ENCODE measurements at regions not wholly inside any gene's neighbourhood (a gene's known extent, or its start where the extent isn't known, plus 50 kb on each side); places are given as distances from the start of the nearest gene placed in this dataset.

GRCh38 chr1:221903594-221903993 is 161.7 kb upstream of the DUSP10 start (continued):
- TF ChIP-seq EZH2 (IDR thresholded peaks at IDR 0.05): no peak
- no peak for TF ChIP-seq POLR2A (IDR thresholded peaks at IDR 0.05; ENCODE audit: borderline replicate concordance, extremely low read depth, insufficient read depth, insufficient read length)
- TF ChIP-seq SIN3A (IDR thresholded peaks at IDR 0.05; ENCODE audit: low read depth): no peak
- TF ChIP-seq TCF7L2 (IDR thresholded peaks at IDR 0.05; ENCODE audit: borderline replicate concordance, extremely low read depth, insufficient read depth, insufficient read length): no peak
- TF ChIP-seq, protein P1, sequence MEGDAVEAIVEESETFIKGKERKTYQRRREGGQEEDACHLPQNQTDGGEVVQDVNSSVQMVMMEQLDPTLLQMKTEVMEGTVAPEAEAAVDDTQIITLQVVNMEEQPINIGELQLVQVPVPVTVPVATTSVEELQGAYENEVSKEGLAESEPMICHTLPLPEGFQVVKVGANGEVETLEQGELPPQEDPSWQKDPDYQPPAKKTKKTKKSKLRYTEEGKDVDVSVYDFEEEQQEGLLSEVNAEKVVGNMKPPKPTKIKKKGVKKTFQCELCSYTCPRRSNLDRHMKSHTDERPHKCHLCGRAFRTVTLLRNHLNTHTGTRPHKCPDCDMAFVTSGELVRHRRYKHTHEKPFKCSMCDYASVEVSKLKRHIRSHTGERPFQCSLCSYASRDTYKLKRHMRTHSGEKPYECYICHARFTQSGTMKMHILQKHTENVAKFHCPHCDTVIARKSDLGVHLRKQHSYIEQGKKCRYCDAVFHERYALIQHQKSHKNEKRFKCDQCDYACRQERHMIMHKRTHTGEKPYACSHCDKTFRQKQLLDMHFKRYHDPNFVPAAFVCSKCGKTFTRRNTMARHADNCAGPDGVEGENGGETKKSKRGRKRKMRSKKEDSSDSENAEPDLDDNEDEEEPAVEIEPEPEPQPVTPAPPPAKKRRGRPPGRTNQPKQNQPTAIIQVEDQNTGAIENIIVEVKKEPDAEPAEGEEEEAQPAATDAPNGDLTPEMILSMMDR (IDR thresholded peaks at IDR 0.05 in 2 of 3, conservative IDR thresholded peaks at IDR 0.05 in 1 of 3; ENCODE audit: borderline replicate concordance in 1 of 3, insufficient read depth in 1 of 3, low read depth in 2 of 3, low read length in 2 of 3): no peak
- TF ChIP-seq ATF3 (IDR thresholded peaks at IDR 0.05): no peak
- no peak for TF ChIP-seq ELF1 (IDR thresholded peaks at IDR 0.05; ENCODE audit: borderline replicate concordance, low read depth)

GRCh38 chr1:221902961-221903360 is 161.1 kb upstream of the DUSP10 start:
- RAD21 ChIA-PET (ENCODE audit: low non-redundant PET in 1 of 2, low total read pairs in 2 of 2, uncharacterized antibody in 2 of 2, unreplicated experiment in 2 of 2): no interaction called here
- Histone ChIP-seq H3K9me2 (ENCODE audit: insufficient read depth) (no peaks in the 10 kb centered on the region), H3K27ac (ENCODE audit: low read depth, low read length) (no peak overlapping the region), H3K9me3 (ENCODE audit: control insufficient read depth in 1 of 2, insufficient read depth in 1 of 2, low read depth in 1 of 2, low read length in 2 of 2) (no peaks in the 10 kb centered on the region), H3K79me2 (ENCODE audit: insufficient read depth, low read length) (no peaks in the 10 kb centered on the region), H3K4me3 (replicated peaks in 1 of 2; ENCODE audit: low read depth in 1 of 2, low read length in 2 of 2) (no peak overlapping the region), H3K4me2 (ENCODE audit: low read length) (no peak overlapping the region), H3K27me3 (ENCODE audit: insufficient read depth, low read length) (no peaks in the 10 kb centered on the region), H3K36me3 (ENCODE audit: control insufficient read depth in 1 of 2, insufficient read depth in 2 of 2, low read length in 2 of 2) (no peaks in the 10 kb centered on the region), H2AFZ (ENCODE audit: low read depth, low read length, poor library complexity, severe bottlenecking) (no peak overlapping the region), H3K9ac (ENCODE audit: low read length) (no peak overlapping the region), H4K20me1 (ENCODE audit: insufficient read depth) (no peaks in the 10 kb centered on the region), H3K4me1 (ENCODE audit: control insufficient read depth in 1 of 2, insufficient read depth in 2 of 2, low read length in 2 of 2) (no peaks in the 10 kb centered on the region)
- BruUV-seq (replicated peaks): no TSS peak
- intact Hi-C loops (cut with micrococcal nuclease): no loop called here
- DNase-seq (ENCODE audit: low read depth, low spot score) (no peak), ATAC-seq (no peak)
- POLR2A ChIA-PET: no interaction called here
- CTCF ChIA-PET: no interaction called here
- TF ChIP-seq SIN3A (IDR thresholded peaks at IDR 0.05; ENCODE audit: low read depth) (no peak), CEBPB (IDR thresholded peaks at IDR 0.05; ENCODE audit: low read depth) (no peak), SRF (IDR thresholded peaks at IDR 0.05; ENCODE audit: low read depth) (no peak), RAD21 (IDR thresholded peaks at IDR 0.05; ENCODE audit: low read depth) (no peak), POLR2AphosphoS5 (IDR thresholded peaks at IDR 0.05; ENCODE audit: low read depth, low read length) (no peak), SP1 (IDR thresholded peaks at IDR 0.05; ENCODE audit: low read depth) (no peak), CBX3 (IDR thresholded peaks at IDR 0.05; ENCODE audit: low read depth) (no peak), EZH2 (IDR thresholded peaks at IDR 0.05) (no peak)
- TF ChIP-seq, protein P2, sequence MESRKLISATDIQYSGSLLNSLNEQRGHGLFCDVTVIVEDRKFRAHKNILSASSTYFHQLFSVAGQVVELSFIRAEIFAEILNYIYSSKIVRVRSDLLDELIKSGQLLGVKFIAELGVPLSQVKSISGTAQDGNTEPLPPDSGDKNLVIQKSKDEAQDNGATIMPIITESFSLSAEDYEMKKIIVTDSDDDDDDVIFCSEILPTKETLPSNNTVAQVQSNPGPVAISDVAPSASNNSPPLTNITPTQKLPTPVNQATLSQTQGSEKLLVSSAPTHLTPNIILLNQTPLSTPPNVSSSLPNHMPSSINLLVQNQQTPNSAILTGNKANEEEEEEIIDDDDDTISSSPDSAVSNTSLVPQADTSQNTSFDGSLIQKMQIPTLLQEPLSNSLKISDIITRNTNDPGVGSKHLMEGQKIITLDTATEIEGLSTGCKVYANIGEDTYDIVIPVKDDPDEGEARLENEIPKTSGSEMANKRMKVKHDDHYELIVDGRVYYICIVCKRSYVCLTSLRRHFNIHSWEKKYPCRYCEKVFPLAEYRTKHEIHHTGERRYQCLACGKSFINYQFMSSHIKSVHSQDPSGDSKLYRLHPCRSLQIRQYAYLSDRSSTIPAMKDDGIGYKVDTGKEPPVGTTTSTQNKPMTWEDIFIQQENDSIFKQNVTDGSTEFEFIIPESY (IDR thresholded peaks at IDR 0.05; ENCODE audit: extremely low read depth, insufficient replicate concordance, low read length): no peak
- TF ChIP-seq, protein P1 (IDR thresholded peaks at IDR 0.05 in 2 of 3, conservative IDR thresholded peaks at IDR 0.05 in 1 of 3; ENCODE audit: borderline replicate concordance in 1 of 3, insufficient read depth in 1 of 3, low read depth in 2 of 3, low read length in 2 of 3): no peak
- TF ChIP-seq, protein P3, sequence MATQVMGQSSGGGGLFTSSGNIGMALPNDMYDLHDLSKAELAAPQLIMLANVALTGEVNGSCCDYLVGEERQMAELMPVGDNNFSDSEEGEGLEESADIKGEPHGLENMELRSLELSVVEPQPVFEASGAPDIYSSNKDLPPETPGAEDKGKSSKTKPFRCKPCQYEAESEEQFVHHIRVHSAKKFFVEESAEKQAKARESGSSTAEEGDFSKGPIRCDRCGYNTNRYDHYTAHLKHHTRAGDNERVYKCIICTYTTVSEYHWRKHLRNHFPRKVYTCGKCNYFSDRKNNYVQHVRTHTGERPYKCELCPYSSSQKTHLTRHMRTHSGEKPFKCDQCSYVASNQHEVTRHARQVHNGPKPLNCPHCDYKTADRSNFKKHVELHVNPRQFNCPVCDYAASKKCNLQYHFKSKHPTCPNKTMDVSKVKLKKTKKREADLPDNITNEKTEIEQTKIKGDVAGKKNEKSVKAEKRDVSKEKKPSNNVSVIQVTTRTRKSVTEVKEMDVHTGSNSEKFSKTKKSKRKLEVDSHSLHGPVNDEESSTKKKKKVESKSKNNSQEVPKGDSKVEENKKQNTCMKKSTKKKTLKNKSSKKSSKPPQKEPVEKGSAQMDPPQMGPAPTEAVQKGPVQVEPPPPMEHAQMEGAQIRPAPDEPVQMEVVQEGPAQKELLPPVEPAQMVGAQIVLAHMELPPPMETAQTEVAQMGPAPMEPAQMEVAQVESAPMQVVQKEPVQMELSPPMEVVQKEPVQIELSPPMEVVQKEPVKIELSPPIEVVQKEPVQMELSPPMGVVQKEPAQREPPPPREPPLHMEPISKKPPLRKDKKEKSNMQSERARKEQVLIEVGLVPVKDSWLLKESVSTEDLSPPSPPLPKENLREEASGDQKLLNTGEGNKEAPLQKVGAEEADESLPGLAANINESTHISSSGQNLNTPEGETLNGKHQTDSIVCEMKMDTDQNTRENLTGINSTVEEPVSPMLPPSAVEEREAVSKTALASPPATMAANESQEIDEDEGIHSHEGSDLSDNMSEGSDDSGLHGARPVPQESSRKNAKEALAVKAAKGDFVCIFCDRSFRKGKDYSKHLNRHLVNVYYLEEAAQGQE (IDR thresholded peaks at IDR 0.05; ENCODE audit: low read depth): no peak

All from HCT116 (cell line).